ENCODE measurements at regions not wholly inside any gene's neighbourhood (a gene's known extent, or its start where the extent isn't known, plus 50 kb on each side); places are given as distances from the start of the nearest gene placed in this dataset. TPM values are rescaled to one million over a fixed set of nuclear protein-coding genes. Genes with fewer than 3 reads are reported as not detected.

Small RNAs in the stretch of these regions (small RNA-seq; reads per million reads assigned to genes)
- not detected for gene AC006548.1
- gene MTND1P17, result not detected
